GM12878 (cell line): ENCODE measurements at regions not wholly inside any gene's neighbourhood (a gene's known extent, or its start where the extent isn't known, plus 50 kb on each side); places are given as distances from the start of the nearest gene placed in this dataset.

Experiments used
- ATAC-seq: fragments of 200-7000 bp; cut with Tn5 transposase; 3 replicates; pipeline ENCODE4 v1.9.1; 2020; ENCODE audit warnings: mild to moderate bottlenecking, moderate library complexity
- BruUV-seq: library from RNA; stranded (reverse); fragments of 400-500 nt; replicated peaks from 2 replicates; lab custom pipeline; 2021; lab: Mats Ljungman, UMichigan
- CTCF ChIA-PET: fragments of 300-600 bp; sonication (Branson Sonifier 250); formaldehyde crosslinking; extraction: SDS; loops from one replicate; lab custom pipeline; 2021; ENCODE audit warnings: inconsistent platforms; lab: Yijun Ruan, JAX
- POLR2A ChIA-PET: fragments of 350-600 bp; formaldehyde crosslinking; extraction: SDS; loops from one replicate; lab custom pipeline; 2021; ENCODE audit warnings: inconsistent platforms; lab: Charles Lee
- RAD21 ChIA-PET: fragments of 300-600 bp; sonication (Branson Sonifier 250); formaldehyde crosslinking; loops from one replicate; lab custom pipeline; 2023; ENCODE audit warnings: antibody characterized with exemption; ENCODE audit not compliant: unreplicated experiment; lab: Charles Lee
- SMC1A ChIA-PET: fragments of 300-600 bp; sonication (Branson Sonifier 250); formaldehyde crosslinking; loops from one replicate; lab custom pipeline; 2023; ENCODE audit not compliant: unreplicated experiment, uncharacterized antibody; lab: Charles Lee
- DNase-seq: peaks from one replicate; pipeline ENCODE4 v3.0.0-alpha.2; 2011; ENCODE audit warnings: low read depth, low spot score
- FAIRE-seq: peaks from 3 replicates; lab custom pipeline; 2011; peaks lifted over from hg19 to GRCh38; lab: Jason Lieb, UNC
- H2AFZ ChIP-seq: 2 replicates; pipeline ENCODE4 v1.6.0; 2011; ENCODE audit warnings: low read depth, low read length, control low read depth; ENCODE audit not compliant: control insufficient read depth
- H3K27ac ChIP-seq: 2 replicates; pipeline ENCODE4 v1.5.1; 2011; ENCODE audit warnings: control low read depth; ENCODE audit not compliant: control insufficient read depth, insufficient read depth
- H3K27me3 ChIP-seq, 2 experiments: replicated peaks in 1 of 2; 2 replicates each; pipeline versions ENCODE4 v1.6.0 to v1.6.1; 2011; ENCODE audit warnings: low read length in 1 of 2; ENCODE audit not compliant: control insufficient read depth in 2 of 2, insufficient read depth in 2 of 2
- H3K36me3 ChIP-seq, 2 experiments: 2 replicates each; pipeline ENCODE4 v1.5.1; 2011; ENCODE audit warnings: low read length in 1 of 2; ENCODE audit not compliant: control insufficient read depth in 2 of 2, insufficient read depth in 2 of 2
- H3K4me1 ChIP-seq: 2 replicates; pipeline ENCODE4 v1.6.1; 2011; ENCODE audit warnings: mild to moderate bottlenecking, low read length, moderate library complexity, mixed read lengths; ENCODE audit not compliant: control insufficient read depth, insufficient read depth
- H3K4me2 ChIP-seq: 2 replicates; pipeline ENCODE4 v1.6.0; 2011; ENCODE audit warnings: control low read depth; ENCODE audit not compliant: control insufficient read depth, insufficient read depth
- H3K4me3 ChIP-seq: fragments of 200-600 bp; sonication (generic); 2 replicates; pipeline ENCODE4 v1.5.1; 2016
- H3K79me2 ChIP-seq: 2 replicates; pipeline ENCODE4 v1.6.0; 2011; ENCODE audit warnings: low read length; ENCODE audit not compliant: control insufficient read depth, insufficient read depth
- H3K9ac ChIP-seq: 2 replicates; pipeline ENCODE4 v1.8.0; 2011; ENCODE audit warnings: low read length, control low read depth, mixed read lengths; ENCODE audit not compliant: control insufficient read depth, insufficient read depth
- H3K9me3 ChIP-seq: replicated peaks from 3 replicates; pipeline ENCODE4 v1.5.1; 2011; ENCODE audit warnings: mild to moderate bottlenecking, low read length; ENCODE audit not compliant: control insufficient read depth, insufficient read depth
- H4K20me1 ChIP-seq: 2 replicates; pipeline ENCODE4 v1.6.0; 2011; ENCODE audit not compliant: control insufficient read depth, insufficient read depth
- ATF3 ChIP-seq: IDR thresholded peaks from 2 replicates; pipeline ENCODE4 v1.6.1; 2011; ENCODE audit warnings: low read depth, mild to moderate bottlenecking, low read length, moderate library complexity, borderline replicate concordance; ENCODE audit errors: extremely low read depth
- CBFB ChIP-seq: IDR thresholded peaks from 2 replicates; pipeline ENCODE4 v1.6.1; 2016; ENCODE audit warnings: antibody characterized with exemption, low read depth
- CBX5 ChIP-seq: sonication (generic); IDR thresholded peaks from 2 replicates; pipeline ENCODE4 v1.6.1; 2016; ENCODE audit warnings: low read depth, moderate library complexity, mild to moderate bottlenecking, inconsistent platforms
- CHD4 ChIP-seq: fragments of 200-600 bp; sonication (generic); IDR thresholded peaks from 2 replicates; pipeline ENCODE4 v1.6.1; 2016; ENCODE audit warnings: mild to moderate bottlenecking
- CREB1 ChIP-seq: IDR thresholded peaks from 2 replicates; pipeline ENCODE4 v1.6.1; 2012; ENCODE audit warnings: low read depth, mild to moderate bottlenecking, inconsistent platforms
- HCFC1 ChIP-seq: fragments of 150-350 bp; IDR thresholded peaks from 2 replicates; pipeline ENCODE4 v1.6.1; 2014; ENCODE audit warnings: low read length
- IKZF2 ChIP-seq, 2 experiments: fragments of 450-650 bp; IDR thresholded peaks; 2 replicates each; pipeline ENCODE4 v1.6.1; 2017; ENCODE audit warnings: mild to moderate bottlenecking in 2 of 2, moderate library complexity in 2 of 2
- SIN3A ChIP-seq: IDR thresholded peaks from 2 replicates; pipeline ENCODE4 v1.6.1; 2012; ENCODE audit warnings: low read depth, low read length, improper control_type of control experiment
- SMAD1 ChIP-seq: fragments of 450-650 bp; IDR thresholded peaks from 2 replicates; pipeline ENCODE4 v1.6.1; 2018; ENCODE audit warnings: mild to moderate bottlenecking, low read depth; ENCODE audit not compliant: partially characterized antibody
- SREBF2 ChIP-seq: IDR thresholded peaks from 2 replicates; pipeline ENCODE4 v1.6.1; 2012; ENCODE audit warnings: mild to moderate bottlenecking, low read length
- ZBED1 ChIP-seq: IDR thresholded peaks from 2 replicates; pipeline ENCODE4 v1.6.1; 2016; ENCODE audit warnings: borderline replicate concordance
- WGBS: methylation state at CpG from one replicate; pipeline ENCODE4 v1.1.6; 2016; ENCODE audit warnings: low lambda C conversion rate; ENCODE audit not compliant: insufficient replicate concordance, insufficient coverage; ENCODE audit errors: missing lambda C conversion rate; 5-methylcytosine and 5-hydroxymethylcytosine counted together
- in situ Hi-C: fragments of 300-500 bp; cut with MboI; formaldehyde crosslinking; loops from 9 replicates; pipeline ENCODE4 v1.14.3; 2018; ENCODE audit warnings: mixed read lengths
- intact Hi-C: fragments of 100-400 bp; cut with micrococcal nuclease; formaldehyde crosslinking; loops from one replicate; pipeline ENCODE4 v1.14.2; 2022; ENCODE audit not compliant: unreplicated experiment
- TF ChIP-seq, protein P1 (sequence below): fragments of 450-650 bp; IDR thresholded peaks from 2 replicates; pipeline ENCODE4 v1.6.1; 2014; ENCODE audit warnings: mild to moderate bottlenecking

DNA sequence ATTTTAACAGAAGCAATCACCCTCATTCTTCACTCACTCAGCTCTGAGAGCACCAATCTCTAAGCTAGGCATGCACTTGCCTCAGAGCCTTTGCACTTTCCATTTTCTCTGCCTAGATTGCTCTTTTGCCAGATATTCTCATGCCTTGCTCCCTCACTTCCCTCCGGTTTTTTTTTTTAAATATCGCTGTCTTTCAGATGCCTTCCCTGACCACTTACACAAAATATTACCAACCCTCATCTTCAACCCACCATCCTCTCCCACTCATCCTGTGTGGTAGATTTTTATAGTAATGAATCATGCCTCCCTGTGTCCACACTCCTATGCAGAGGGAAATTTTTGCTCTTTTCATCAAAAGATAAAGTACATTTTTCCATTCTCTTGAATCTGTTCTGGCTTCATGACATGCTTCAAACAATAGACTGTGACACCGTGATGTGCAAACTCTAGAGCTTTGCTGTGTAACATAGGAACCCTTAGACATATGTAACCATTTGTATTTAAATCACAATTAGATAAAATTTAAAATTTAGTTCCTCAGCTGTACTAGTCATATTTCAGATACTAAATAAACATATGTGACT is 437.1 kb downstream of the UTRN start:
- intact Hi-C loops = loop anchor here (10.0 kb wide), 1 partner anchor 137 kb away; no protein-coding TSS in a partner anchor

More for the DNA sequence above, 437.1 kb downstream of the UTRN start:
- 71% methylated on average over 3 of the region's 3 CpGs for WGBS
- no peak for DNase-seq
- Histone ChIP-seq H3K27me3 (no peaks in the 10 kb centered on the region), H3K9ac (no peak overlapping the region), H3K36me3 (no peaks in the 10 kb centered on the region), H3K4me2 (no peak overlapping the region), H3K79me2 (no peaks in the 10 kb centered on the region), H3K9me3 (no peaks in the 10 kb centered on the region), H2AFZ (no peak overlapping the region), H3K4me1 (peaks cover 7% of the 10 kb centered on the region; the same call in 1 of the 2 replicates), H3K4me3 (no peak overlapping the region), H3K27ac (no peak overlapping the region), H4K20me1 (no peaks in the 10 kb centered on the region)
- TF ChIP-seq IKZF2 (IDR thresholded peaks at IDR 0.05) = no peak
- TF ChIP-seq ZBED1 = no peak
- TF ChIP-seq HCFC1 = no peak
- TF ChIP-seq CBFB = no peak
- TF ChIP-seq SMAD1 = no peak
- no peak for TF ChIP-seq CBX5
- TF ChIP-seq SIN3A = no peak
- TF ChIP-seq SREBF2 = no peak
- TF ChIP-seq CHD4 = no peak
- no peak for TF ChIP-seq CREB1
- no peak for TF ChIP-seq ATF3
- TF ChIP-seq, protein P1, sequence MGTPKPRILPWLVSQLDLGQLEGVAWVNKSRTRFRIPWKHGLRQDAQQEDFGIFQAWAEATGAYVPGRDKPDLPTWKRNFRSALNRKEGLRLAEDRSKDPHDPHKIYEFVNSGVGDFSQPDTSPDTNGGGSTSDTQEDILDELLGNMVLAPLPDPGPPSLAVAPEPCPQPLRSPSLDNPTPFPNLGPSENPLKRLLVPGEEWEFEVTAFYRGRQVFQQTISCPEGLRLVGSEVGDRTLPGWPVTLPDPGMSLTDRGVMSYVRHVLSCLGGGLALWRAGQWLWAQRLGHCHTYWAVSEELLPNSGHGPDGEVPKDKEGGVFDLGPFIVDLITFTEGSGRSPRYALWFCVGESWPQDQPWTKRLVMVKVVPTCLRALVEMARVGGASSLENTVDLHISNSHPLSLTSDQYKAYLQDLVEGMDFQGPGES = no peak
- ChIA-PET RAD21 (interaction anchor here (0.6 to 1.0 kb wide), 2 partner anchors 11 to 139 kb away, joined by 3 read pairs; no protein-coding TSS in a partner anchor), SMC1A (interaction anchor here (0.6 to 1.9 kb wide), 5 partner anchors 14 to 240 kb away, joined by 3 to 5 read pairs (median 4); no protein-coding TSS in a partner anchor), POLR2A (no interaction called here), CTCF (interaction anchor here (0.9 to 1.8 kb wide), 4 partner anchors 10 to 57 kb away, joined by 3 to 5 read pairs (median 3); no protein-coding TSS in a partner anchor)
- in situ Hi-C loops = no loop called here
- BruUV-seq = no TSS peak
- no peak for ATAC-seq
- no peak for FAIRE-seq
